Liver (tissue), 3 donors: ENCODE measurements at regions not wholly inside any gene's neighbourhood (a gene's known extent, or its start where the extent isn't known, plus 50 kb on each side); places are given as distances from the start of the nearest gene placed in this dataset.

Source experiments
- CTCF ChIP-seq: fragments of 150-350 bp; IDR thresholded peaks from 2 replicates; pipeline ENCODE4 v1.5.1; 2017; ENCODE audit warnings: improper control_type of control experiment, low read depth, low read length; ENCODE audit not compliant: missing input control
- JUND ChIP-seq, 2 donors: IDR thresholded peaks; 2 replicates each; pipeline ENCODE4 v1.6.1; 2016; ENCODE audit warnings: antibody characterized with exemption in 2 of 2
- RAD21 ChIP-seq, 2 donors: IDR thresholded peaks; 2 replicates each; pipeline ENCODE4 v1.6.1; 2016; ENCODE audit warnings: antibody characterized with exemption in 2 of 2, mild to moderate bottlenecking in 2 of 2
- REST ChIP-seq: IDR thresholded peaks from 2 replicates; pipeline ENCODE4 v1.6.1; 2016; ENCODE audit warnings: antibody characterized with exemption, mild to moderate bottlenecking
- SP1 ChIP-seq: IDR thresholded peaks from 2 replicates; pipeline ENCODE4 v1.6.1; 2018; ENCODE audit warnings: antibody characterized with exemption, mild to moderate bottlenecking
- TAF1 ChIP-seq: conservative IDR thresholded peaks from 2 replicates; pipeline ENCODE4 v1.6.1; 2016; ENCODE audit warnings: antibody characterized with exemption, mild to moderate bottlenecking
- YY1 ChIP-seq: IDR thresholded peaks from 2 replicates; pipeline ENCODE4 v1.6.1; 2016; ENCODE audit warnings: antibody characterized with exemption, mild to moderate bottlenecking
- TF ChIP-seq, protein P1 (sequence below): IDR thresholded peaks from 2 replicates; pipeline ENCODE4 v1.6.1; 2016; ENCODE audit warnings: antibody characterized with exemption
- TF ChIP-seq, protein P2 (sequence below): IDR thresholded peaks from 2 replicates; pipeline ENCODE4 v1.6.1; 2016; ENCODE audit warnings: antibody characterized with exemption
- TF ChIP-seq, protein P3 (sequence below): IDR thresholded peaks from 2 replicates; pipeline ENCODE4 v1.6.1; 2016; ENCODE audit warnings: antibody characterized with exemption
- donor health status: healthy.
- donor health status: healthy.

GRCh38 chr6:4272996-4273395 is 137.6 kb upstream of the ECI2 start:
- TF ChIP-seq CTCF (no peak), RAD21 (IDR thresholded peaks at IDR 0.05) (no peak), TAF1 (no peak), JUND (IDR thresholded peaks at IDR 0.05) (no peak), SP1 (no peak), REST (no peak), YY1 (no peak)
- TF ChIP-seq, protein P1, sequence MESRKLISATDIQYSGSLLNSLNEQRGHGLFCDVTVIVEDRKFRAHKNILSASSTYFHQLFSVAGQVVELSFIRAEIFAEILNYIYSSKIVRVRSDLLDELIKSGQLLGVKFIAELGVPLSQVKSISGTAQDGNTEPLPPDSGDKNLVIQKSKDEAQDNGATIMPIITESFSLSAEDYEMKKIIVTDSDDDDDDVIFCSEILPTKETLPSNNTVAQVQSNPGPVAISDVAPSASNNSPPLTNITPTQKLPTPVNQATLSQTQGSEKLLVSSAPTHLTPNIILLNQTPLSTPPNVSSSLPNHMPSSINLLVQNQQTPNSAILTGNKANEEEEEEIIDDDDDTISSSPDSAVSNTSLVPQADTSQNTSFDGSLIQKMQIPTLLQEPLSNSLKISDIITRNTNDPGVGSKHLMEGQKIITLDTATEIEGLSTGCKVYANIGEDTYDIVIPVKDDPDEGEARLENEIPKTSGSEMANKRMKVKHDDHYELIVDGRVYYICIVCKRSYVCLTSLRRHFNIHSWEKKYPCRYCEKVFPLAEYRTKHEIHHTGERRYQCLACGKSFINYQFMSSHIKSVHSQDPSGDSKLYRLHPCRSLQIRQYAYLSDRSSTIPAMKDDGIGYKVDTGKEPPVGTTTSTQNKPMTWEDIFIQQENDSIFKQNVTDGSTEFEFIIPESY, result no peak
- TF ChIP-seq, protein P2, sequence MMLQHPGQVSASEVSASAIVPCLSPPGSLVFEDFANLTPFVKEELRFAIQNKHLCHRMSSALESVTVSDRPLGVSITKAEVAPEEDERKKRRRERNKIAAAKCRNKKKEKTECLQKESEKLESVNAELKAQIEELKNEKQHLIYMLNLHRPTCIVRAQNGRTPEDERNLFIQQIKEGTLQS, result no peak
- TF ChIP-seq, protein P3, sequence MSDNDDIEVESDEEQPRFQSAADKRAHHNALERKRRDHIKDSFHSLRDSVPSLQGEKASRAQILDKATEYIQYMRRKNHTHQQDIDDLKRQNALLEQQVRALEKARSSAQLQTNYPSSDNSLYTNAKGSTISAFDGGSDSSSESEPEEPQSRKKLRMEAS, result no peak
